Caco-2 (cell line): ENCODE measurements at regions not wholly inside any gene's neighbourhood (a gene's known extent, or its start where the extent isn't known, plus 50 kb on each side); places are given as distances from the start of the nearest gene placed in this dataset.

Experiments used
- BruUV-seq: library from RNA; stranded (reverse); fragments of 400-500 nt; replicated peaks from 2 replicates; lab custom pipeline; 2021; lab: Mats Ljungman, UMichigan
- CTCF ChIA-PET: fragments of 300-600 bp; sonication (Branson Sonifier 250); formaldehyde crosslinking; loops from one replicate; lab custom pipeline; 2022; ENCODE audit warnings: antibody characterized with exemption; lab: Charles Lee
- POLR2A ChIA-PET: fragments of 300-600 bp; sonication (Branson Sonifier 250); formaldehyde crosslinking; loops from one replicate; lab custom pipeline; 2022; ENCODE audit warnings: antibody characterized with exemption; lab: Charles Lee
- DNase-seq, 2 experiments: peaks; one replicate each; pipeline versions ENCODE4 v3.0.0 to v3.0.0-alpha.2; 2020 to 2022
- H3K27me3 ChIP-seq: replicated peaks from 2 replicates; pipeline ENCODE4 v1.6.0; 2011; ENCODE audit warnings: low read length; ENCODE audit not compliant: control insufficient read depth, insufficient read depth
- H3K36me3 ChIP-seq: 2 replicates; pipeline ENCODE4 v1.5.1; 2011; ENCODE audit warnings: low read length; ENCODE audit not compliant: control insufficient read depth, insufficient read depth
- H3K4me1 ChIP-seq: fragments of 250-450 bp; sonication (Bioruptor Pico); 2 replicates; pipeline ENCODE4 v1.5.1; 2020; ENCODE audit warnings: mild to moderate bottlenecking
- H3K4me3 ChIP-seq: 2 replicates; pipeline ENCODE4 v1.5.1; 2011; ENCODE audit warnings: low read depth, mild to moderate bottlenecking, control low read depth, low read length
- H3K9me3 ChIP-seq: fragments of 250-450 bp; sonication (Bioruptor Pico); 2 replicates; pipeline ENCODE4 v1.5.1; 2020; ENCODE audit warnings: mild to moderate bottlenecking, moderate library complexity
- H3K27ac Mint-ChIP-seq: one replicate; pipeline ENCODE4 v1.8.0; 2022; ENCODE audit warnings: mixed read lengths; ENCODE audit not compliant: unreplicated experiment
- H3K27me3 Mint-ChIP-seq: one replicate; pipeline ENCODE4 v1.8.0; 2022; ENCODE audit warnings: mixed read lengths; ENCODE audit not compliant: insufficient read depth, unreplicated experiment
- H3K36me3 Mint-ChIP-seq: one replicate; pipeline ENCODE4 v1.8.0; 2022; ENCODE audit warnings: mild to moderate bottlenecking, mixed read lengths; ENCODE audit not compliant: insufficient read depth, unreplicated experiment
- H3K4me1 Mint-ChIP-seq: one replicate; pipeline ENCODE4 v1.8.0; 2022; ENCODE audit warnings: low read depth, mixed read lengths; ENCODE audit not compliant: unreplicated experiment
- H3K4me3 Mint-ChIP-seq: one replicate; pipeline ENCODE4 v1.8.0; 2022; ENCODE audit warnings: mild to moderate bottlenecking, moderate library complexity, mixed read lengths; ENCODE audit not compliant: unreplicated experiment
- H3K9me3 Mint-ChIP-seq: one replicate; pipeline ENCODE4 v1.8.0; 2022; ENCODE audit warnings: mixed read lengths; ENCODE audit not compliant: unreplicated experiment
- intact Hi-C: fragments of 100-400 bp; cut with micrococcal nuclease; formaldehyde crosslinking; loops from one replicate; pipeline ENCODE4 v1.10.0; 2022; ENCODE audit not compliant: unreplicated experiment
- TF ChIP-seq, protein P1 (sequence below), 2 experiments: fragments of 200-600 bp in 1 of 2; IDR thresholded peaks; 1 replicate in 1 of 2; 2 replicates in 1 of 2; pipeline versions ENCODE4 v1.5.1 to v1.8.0; 2011 to 2022; ENCODE audit warnings: antibody characterized with exemption in 1 of 2, control low read depth in 1 of 2, inconsistent platforms in 1 of 2, low read depth in 1 of 2, low read length in 1 of 2, mild to moderate bottlenecking in 1 of 2, moderate library complexity in 1 of 2; ENCODE audit not compliant: insufficient read depth in 1 of 2, severe bottlenecking in 1 of 2, unreplicated experiment in 1 of 2

DNA sequence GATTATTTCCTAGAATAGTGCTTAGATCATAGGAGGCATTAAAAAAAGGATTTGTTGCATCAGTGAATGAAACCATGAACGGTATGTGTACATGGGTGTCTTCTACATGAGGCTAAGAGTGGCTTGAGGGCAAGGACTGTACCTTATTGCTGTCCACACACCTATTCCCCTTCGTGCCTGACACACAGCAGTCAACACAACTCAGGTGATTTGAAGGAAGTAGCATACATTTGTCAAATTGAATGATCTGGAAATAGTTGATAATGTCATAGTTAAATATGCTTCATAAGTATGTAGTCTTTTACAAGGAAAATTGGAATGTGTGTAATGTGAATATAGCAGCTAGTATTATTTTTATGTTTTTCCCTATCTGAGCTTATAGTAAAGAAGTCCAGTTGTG lies 189.0 kb upstream of the DAB1 start:
- Mint-ChIP-seq H3K27ac (no peak overlapping the region), H3K27me3 (no peaks in the 10 kb centered on the region), H3K4me1 (no peaks in the 10 kb centered on the region), H3K9me3 (no peaks in the 10 kb centered on the region), H3K4me3 (no peak overlapping the region), H3K36me3 (no peaks in the 10 kb centered on the region)
- ChIA-PET POLR2A (no interaction called here), CTCF (no interaction called here)
- Histone ChIP-seq H3K4me3 (no peak overlapping the region), H3K36me3 (no peaks in the 10 kb centered on the region), H3K4me1 (no peaks in the 10 kb centered on the region), H3K27me3 (no peaks in the 10 kb centered on the region), H3K9me3 (no peaks in the 10 kb centered on the region)
- BruUV-seq = no TSS peak
- intact Hi-C loops = no loop called here
- no peak for DNase-seq
- TF ChIP-seq, protein P1, sequence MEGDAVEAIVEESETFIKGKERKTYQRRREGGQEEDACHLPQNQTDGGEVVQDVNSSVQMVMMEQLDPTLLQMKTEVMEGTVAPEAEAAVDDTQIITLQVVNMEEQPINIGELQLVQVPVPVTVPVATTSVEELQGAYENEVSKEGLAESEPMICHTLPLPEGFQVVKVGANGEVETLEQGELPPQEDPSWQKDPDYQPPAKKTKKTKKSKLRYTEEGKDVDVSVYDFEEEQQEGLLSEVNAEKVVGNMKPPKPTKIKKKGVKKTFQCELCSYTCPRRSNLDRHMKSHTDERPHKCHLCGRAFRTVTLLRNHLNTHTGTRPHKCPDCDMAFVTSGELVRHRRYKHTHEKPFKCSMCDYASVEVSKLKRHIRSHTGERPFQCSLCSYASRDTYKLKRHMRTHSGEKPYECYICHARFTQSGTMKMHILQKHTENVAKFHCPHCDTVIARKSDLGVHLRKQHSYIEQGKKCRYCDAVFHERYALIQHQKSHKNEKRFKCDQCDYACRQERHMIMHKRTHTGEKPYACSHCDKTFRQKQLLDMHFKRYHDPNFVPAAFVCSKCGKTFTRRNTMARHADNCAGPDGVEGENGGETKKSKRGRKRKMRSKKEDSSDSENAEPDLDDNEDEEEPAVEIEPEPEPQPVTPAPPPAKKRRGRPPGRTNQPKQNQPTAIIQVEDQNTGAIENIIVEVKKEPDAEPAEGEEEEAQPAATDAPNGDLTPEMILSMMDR (IDR thresholded peaks at IDR 0.05; ENCODE audit: insufficient read depth in 1 of 2, low read depth in 1 of 2, low read length in 1 of 2, severe bottlenecking in 1 of 2, unreplicated experiment in 1 of 2) = no peak

DNA sequence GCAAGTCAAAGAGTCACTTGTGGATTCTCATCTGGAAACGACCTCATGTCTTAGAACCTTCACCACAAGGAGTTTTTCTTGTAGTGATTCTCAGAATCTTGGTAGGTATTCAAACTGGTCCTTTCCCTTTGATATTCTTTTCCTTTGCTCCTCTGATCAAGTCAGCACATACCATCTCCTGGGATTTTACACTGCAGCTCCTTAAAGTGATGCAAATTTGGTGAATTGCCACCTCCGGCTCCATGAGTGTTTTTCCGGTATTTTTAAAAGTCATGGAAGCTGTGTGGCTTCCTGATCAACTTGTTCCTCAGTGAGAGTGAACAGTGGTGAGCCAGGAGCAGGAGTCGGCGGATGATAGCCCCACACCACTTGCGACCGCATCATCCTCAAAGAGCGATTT lies 182.1 kb upstream of the DAB1 start:
- no peak overlapping the region for H3K27ac Mint-ChIP-seq
- no peak for DNase-seq
- no peak overlapping the region for H3K4me3 ChIP-seq
- H3K9me3 Mint-ChIP-seq = no peaks in the 10 kb centered on the region
- ChIA-PET POLR2A (no interaction called here), CTCF (no interaction called here)
- H3K9me3 ChIP-seq = no peaks in the 10 kb centered on the region
- H3K4me3 Mint-ChIP-seq = no peak overlapping the region
- no peaks in the 10 kb centered on the region for H3K4me1 Mint-ChIP-seq
- H3K36me3 ChIP-seq = no peaks in the 10 kb centered on the region
- H3K36me3 Mint-ChIP-seq = no peaks in the 10 kb centered on the region
- H3K4me1 ChIP-seq = no peaks in the 10 kb centered on the region
- intact Hi-C loops = no loop called here
- BruUV-seq = no TSS peak
- no peaks in the 10 kb centered on the region for H3K27me3 Mint-ChIP-seq
- no peaks in the 10 kb centered on the region for H3K27me3 ChIP-seq
- TF ChIP-seq, protein P1 (IDR thresholded peaks at IDR 0.05; ENCODE audit: insufficient read depth in 1 of 2, low read depth in 1 of 2, low read length in 1 of 2, severe bottlenecking in 1 of 2, unreplicated experiment in 1 of 2) = no peak

DNA sequence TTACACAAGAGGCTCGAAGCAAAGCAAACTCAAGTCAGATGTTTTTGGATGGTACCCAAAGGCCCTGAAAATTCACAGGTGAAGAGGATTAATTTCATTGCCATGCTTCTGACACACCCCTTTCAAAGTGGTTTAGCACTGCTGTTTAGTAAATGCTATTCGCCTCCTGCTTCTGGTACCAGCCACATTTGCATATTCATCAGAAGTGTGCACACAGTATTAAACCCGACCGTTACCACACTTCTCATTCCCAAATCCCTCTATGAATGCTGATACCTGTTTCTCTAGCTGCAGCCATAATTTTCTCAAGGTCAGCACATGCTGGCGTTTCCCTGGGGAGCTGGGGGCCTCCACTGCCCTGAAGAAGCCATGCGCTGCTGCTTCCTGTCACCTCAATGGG lies 179.8 kb upstream of the DAB1 start:
- no peaks in the 10 kb centered on the region for H3K36me3 Mint-ChIP-seq
- TF ChIP-seq, protein P1 (IDR thresholded peaks at IDR 0.05; ENCODE audit: insufficient read depth in 1 of 2, low read depth in 1 of 2, low read length in 1 of 2, severe bottlenecking in 1 of 2, unreplicated experiment in 1 of 2) = no peak
- H3K27me3 Mint-ChIP-seq = no peaks in the 10 kb centered on the region
- intact Hi-C loops = no loop called here
- no peaks in the 10 kb centered on the region for H3K4me1 Mint-ChIP-seq
- Histone ChIP-seq H3K4me1 (no peaks in the 10 kb centered on the region), H3K36me3 (no peaks in the 10 kb centered on the region), H3K4me3 (no peak overlapping the region), H3K27me3 (no peaks in the 10 kb centered on the region), H3K9me3 (no peaks in the 10 kb centered on the region)
- no peak overlapping the region for H3K27ac Mint-ChIP-seq
- H3K9me3 Mint-ChIP-seq = no peaks in the 10 kb centered on the region
- BruUV-seq = no TSS peak
- CTCF ChIA-PET = no interaction called here
- DNase-seq = no peak
- H3K4me3 Mint-ChIP-seq = no peak overlapping the region
- POLR2A ChIA-PET = no interaction called here
